ENCODE measurements at regions not wholly inside any gene's neighbourhood (a gene's known extent, or its start where the extent isn't known, plus 50 kb on each side); places are given as distances from the start of the nearest gene placed in this dataset.

DNA sequence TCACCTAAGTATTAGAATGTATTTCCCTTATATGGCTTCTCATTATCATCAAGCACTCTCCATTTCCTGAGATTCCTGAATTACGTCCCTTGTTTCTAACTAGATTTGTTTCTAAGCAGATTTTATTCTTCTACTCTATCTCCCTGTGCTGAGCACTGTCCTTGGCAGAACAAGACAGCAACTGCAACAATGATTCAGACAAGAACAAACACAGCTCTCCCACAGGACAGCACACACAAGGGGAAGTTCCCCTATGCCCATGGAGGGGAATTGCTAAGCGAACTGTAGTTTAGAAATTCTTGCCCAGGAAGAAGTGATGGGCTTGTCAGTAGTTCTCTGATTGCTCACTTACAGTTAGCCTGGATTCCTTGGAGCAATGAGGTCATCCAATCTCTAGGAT is 759.9 kb downstream of the DTWD2 start:
- DNase-seq (ENCODE audit: insufficient read length, low spot score) (no peak), FAIRE-seq (no peak)
- TF ChIP-seq TAF1 (IDR thresholded peaks at IDR 0.05; ENCODE audit: low read depth, low read length) (no peak), POLR2A (IDR thresholded peaks at IDR 0.05; ENCODE audit: low read depth, low read length) (no peak), POLR2AphosphoS5 (IDR thresholded peaks at IDR 0.05; ENCODE audit: low read depth, low read length) (no peak)

GRCh38 chr5:118224546-118224945 is 763.8 kb downstream of the DTWD2 start:
- FAIRE-seq, result no peak
- no peak for DNase-seq (ENCODE audit: insufficient read length, low spot score)
- TF ChIP-seq POU2F2 (IDR thresholded peaks at IDR 0.05; ENCODE audit: low read depth, low read length) (no peak), SPI1 (IDR thresholded peaks at IDR 0.05; ENCODE audit: low read depth, low read length) (no peak), PAX5 (IDR thresholded peaks at IDR 0.05; ENCODE audit: insufficient read depth, low read length, severe bottlenecking) (no peak), TAF1 (IDR thresholded peaks at IDR 0.05; ENCODE audit: low read depth, low read length) (no peak), POLR2A (IDR thresholded peaks at IDR 0.05; ENCODE audit: low read depth, low read length) (no peak), POLR2AphosphoS5 (IDR thresholded peaks at IDR 0.05; ENCODE audit: low read depth, low read length) (no peak)

DNA sequence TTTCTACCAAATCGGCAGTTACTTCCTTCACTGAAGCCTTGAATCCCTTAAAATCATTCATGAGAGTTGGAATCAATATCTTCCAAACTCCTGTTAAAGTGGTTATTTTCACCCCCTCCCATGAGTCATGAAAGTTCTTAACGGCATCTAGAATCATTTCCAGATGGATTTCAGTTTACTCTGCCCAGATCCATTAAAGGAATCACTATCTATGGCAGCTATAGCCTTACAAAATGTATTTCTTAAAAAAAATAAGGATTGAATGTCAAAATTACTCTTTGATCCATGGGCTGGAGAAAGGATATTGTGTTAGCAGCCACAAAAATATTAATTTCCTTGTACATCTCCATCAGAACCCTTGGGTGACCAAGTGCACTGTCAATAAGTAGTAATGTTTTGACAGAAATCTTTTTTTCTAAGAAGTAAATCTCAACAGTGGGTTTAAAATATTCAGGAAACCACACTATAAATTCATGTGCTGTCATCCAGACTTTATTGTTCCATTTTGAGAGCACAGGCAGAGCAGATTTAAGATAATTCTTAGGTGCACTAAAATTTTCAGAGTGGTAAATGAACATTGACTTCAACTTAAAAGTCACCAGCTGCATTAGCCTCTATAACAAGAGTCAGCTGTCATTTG is 767.7 kb downstream of the DTWD2 start:
- FAIRE-seq, result no peak

DNA sequence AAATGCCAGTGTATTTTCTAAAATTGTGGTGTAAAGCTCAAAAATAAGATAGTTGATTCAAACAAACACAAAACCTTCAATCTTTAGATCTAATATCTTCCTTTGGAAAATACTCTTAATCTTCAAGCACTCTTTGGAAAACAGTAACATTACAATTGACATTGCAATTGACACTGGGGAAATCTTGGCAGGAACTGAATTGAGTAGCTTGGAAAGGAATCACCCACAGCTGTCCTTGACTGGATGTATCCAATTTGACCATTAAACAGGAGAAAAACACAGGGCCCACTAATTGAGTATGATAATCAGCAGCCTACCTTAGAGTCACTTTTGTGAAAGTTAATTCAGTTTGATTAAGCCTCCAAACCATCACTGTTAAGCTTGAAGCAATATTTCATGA is 776.7 kb downstream of the DTWD2 start:
- DNase-seq (ENCODE audit: insufficient read length, low spot score), result no peak
- no peak for FAIRE-seq
- TF ChIP-seq POLR2AphosphoS5 (IDR thresholded peaks at IDR 0.05; ENCODE audit: low read depth, low read length), result no peak
- no peak for TF ChIP-seq PAX5 (IDR thresholded peaks at IDR 0.05; ENCODE audit: insufficient read depth, low read length, severe bottlenecking)
- TF ChIP-seq POU2F2 (IDR thresholded peaks at IDR 0.05; ENCODE audit: low read depth, low read length), result no peak
- no peak for TF ChIP-seq POLR2A (IDR thresholded peaks at IDR 0.05; ENCODE audit: low read depth, low read length)
- TF ChIP-seq TAF1 (IDR thresholded peaks at IDR 0.05; ENCODE audit: low read depth, low read length), result no peak
- TF ChIP-seq SPI1 (IDR thresholded peaks at IDR 0.05; ENCODE audit: low read depth, low read length), result no peak

More for the DNA sequence above, 767.7 kb downstream of the DTWD2 start:
- TF ChIP-seq PAX5 (IDR thresholded peaks at IDR 0.05; ENCODE audit: insufficient read depth, low read length, severe bottlenecking) (no peak), POLR2AphosphoS5 (IDR thresholded peaks at IDR 0.05; ENCODE audit: low read depth, low read length) (no peak), POLR2A (IDR thresholded peaks at IDR 0.05; ENCODE audit: low read depth, low read length) (no peak), TAF1 (IDR thresholded peaks at IDR 0.05; ENCODE audit: low read depth, low read length) (no peak), SPI1 (IDR thresholded peaks at IDR 0.05; ENCODE audit: low read depth, low read length) (no peak), POU2F2 (IDR thresholded peaks at IDR 0.05; ENCODE audit: low read depth, low read length) (no peak)
- DNase-seq (ENCODE audit: insufficient read length, low spot score), result no peak

- FAIRE-seq (no peak), DNase-seq (ENCODE audit: insufficient read length, low spot score) (no peak)
- no peak for TF ChIP-seq TAF1 (IDR thresholded peaks at IDR 0.05; ENCODE audit: low read depth, low read length)
- TF ChIP-seq SPI1 (IDR thresholded peaks at IDR 0.05; ENCODE audit: low read depth, low read length), result no peak
- TF ChIP-seq POU2F2 (IDR thresholded peaks at IDR 0.05; ENCODE audit: low read depth, low read length), result no peak
- TF ChIP-seq POLR2AphosphoS5 (IDR thresholded peaks at IDR 0.05; ENCODE audit: low read depth, low read length), result no peak
- TF ChIP-seq POLR2A (IDR thresholded peaks at IDR 0.05; ENCODE audit: low read depth, low read length), result no peak
- TF ChIP-seq PAX5 (IDR thresholded peaks at IDR 0.05; ENCODE audit: insufficient read depth, low read length, severe bottlenecking), result no peak
Observed at GRCh38 chr5:118208031-118208453, 780.3 kb downstream of the DTWD2 start.

- DNase-seq (ENCODE audit: insufficient read length, low spot score) (no peak), FAIRE-seq (no peak)
- TF ChIP-seq PAX5 (IDR thresholded peaks at IDR 0.05; ENCODE audit: insufficient read depth, low read length, severe bottlenecking), result no peak
- no peak for TF ChIP-seq POU2F2 (IDR thresholded peaks at IDR 0.05; ENCODE audit: low read depth, low read length)
- no peak for TF ChIP-seq POLR2AphosphoS5 (IDR thresholded peaks at IDR 0.05; ENCODE audit: low read depth, low read length)
- TF ChIP-seq POLR2A (IDR thresholded peaks at IDR 0.05; ENCODE audit: low read depth, low read length), result no peak
- TF ChIP-seq TAF1 (IDR thresholded peaks at IDR 0.05; ENCODE audit: low read depth, low read length), result no peak
- no peak for TF ChIP-seq SPI1 (IDR thresholded peaks at IDR 0.05; ENCODE audit: low read depth, low read length)
Observed at GRCh38 chr5:118199801-118200200, 788.5 kb downstream of the DTWD2 start.

- no peak for FAIRE-seq
Observed at GRCh38 chr5:118196229-118196628, 792.1 kb downstream of the DTWD2 start.

DNA sequence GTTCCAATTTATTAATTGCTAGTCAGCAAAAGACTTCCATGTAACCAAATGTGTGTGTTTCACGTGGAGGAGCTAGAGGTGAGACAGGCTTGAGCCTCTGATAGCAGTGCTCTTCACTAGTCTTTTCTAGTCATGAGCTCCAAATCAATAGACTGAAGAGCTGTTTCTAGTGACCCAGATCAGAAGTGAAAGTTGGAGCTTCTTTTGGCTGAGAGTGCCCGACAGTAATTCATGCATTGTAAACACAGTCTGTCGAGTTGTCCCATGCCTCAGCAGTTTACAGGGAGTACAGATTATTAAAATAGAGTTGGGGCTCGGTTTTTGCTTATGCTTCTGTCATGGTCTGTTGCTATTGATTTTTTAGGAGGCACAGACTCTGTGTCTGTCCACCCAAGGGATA is 793.1 kb downstream of the DTWD2 start:
- DNase-seq (ENCODE audit: insufficient read length, low spot score) (no peak), FAIRE-seq (no peak)
- no peak for TF ChIP-seq TAF1 (IDR thresholded peaks at IDR 0.05; ENCODE audit: low read depth, low read length)

More at GRCh38 chr5:118196229-118196628, 792.1 kb downstream of the DTWD2 start:
- no peak for DNase-seq (ENCODE audit: insufficient read length, low spot score)
- TF ChIP-seq SPI1 (IDR thresholded peaks at IDR 0.05; ENCODE audit: low read depth, low read length), result no peak
- no peak for TF ChIP-seq POU2F2 (IDR thresholded peaks at IDR 0.05; ENCODE audit: low read depth, low read length)
- TF ChIP-seq TAF1 (IDR thresholded peaks at IDR 0.05; ENCODE audit: low read depth, low read length), result no peak
- no peak for TF ChIP-seq PAX5 (IDR thresholded peaks at IDR 0.05; ENCODE audit: insufficient read depth, low read length, severe bottlenecking)
- no peak for TF ChIP-seq POLR2AphosphoS5 (IDR thresholded peaks at IDR 0.05; ENCODE audit: low read depth, low read length)

- FAIRE-seq (no peak), DNase-seq (ENCODE audit: insufficient read length, low spot score) (no peak)
- TF ChIP-seq TAF1 (IDR thresholded peaks at IDR 0.05; ENCODE audit: low read depth, low read length) (no peak), SPI1 (IDR thresholded peaks at IDR 0.05; ENCODE audit: low read depth, low read length) (no peak), POLR2AphosphoS5 (IDR thresholded peaks at IDR 0.05; ENCODE audit: low read depth, low read length) (no peak), POLR2A (IDR thresholded peaks at IDR 0.05; ENCODE audit: low read depth, low read length) (no peak), PAX5 (IDR thresholded peaks at IDR 0.05; ENCODE audit: insufficient read depth, low read length, severe bottlenecking) (no peak), POU2F2 (IDR thresholded peaks at IDR 0.05; ENCODE audit: low read depth, low read length) (no peak)
Observed at GRCh38 chr5:118193194-118193905, 795.0 kb downstream of the DTWD2 start.

DNA sequence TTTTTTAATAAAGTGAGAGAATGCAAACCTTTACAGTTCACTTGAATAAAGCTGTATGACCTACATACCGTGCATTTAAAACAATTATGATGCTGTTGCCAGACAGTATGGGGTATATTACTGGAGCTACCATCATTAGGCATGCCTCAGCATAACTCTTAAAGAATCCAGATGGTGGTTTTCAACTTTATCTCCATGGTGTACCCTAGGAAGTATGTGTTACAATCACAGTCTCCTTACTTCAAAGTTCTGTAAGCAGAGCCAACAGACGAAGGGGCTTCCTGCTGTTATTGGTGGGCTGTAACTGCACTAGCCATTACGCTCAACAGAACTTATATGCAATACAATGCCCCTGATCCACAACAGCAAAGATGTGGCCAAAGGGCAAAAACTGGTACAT is 803.3 kb downstream of the DTWD2 start:
- no peak for FAIRE-seq
- TF ChIP-seq POLR2A (IDR thresholded peaks at IDR 0.05; ENCODE audit: low read depth, low read length), result no peak
- TF ChIP-seq POU2F2 (IDR thresholded peaks at IDR 0.05; ENCODE audit: low read depth, low read length), result no peak
- no peak for DNase-seq (ENCODE audit: insufficient read length, low spot score)
